HepG2 (cell line): ENCODE measurements at regions not wholly inside any gene's neighbourhood (a gene's known extent, or its start where the extent isn't known, plus 50 kb on each side); places are given as distances from the start of the nearest gene placed in this dataset.

Experiments
- RBAK ChIP-seq: sonication (generic); formaldehyde crosslinking; IDR thresholded peaks from 2 replicates; pipeline ENCODE4 v1.5.1; 2020; ENCODE audit warnings: mild to moderate bottlenecking, missing genetic modification reagents
- SRF ChIP-seq: IDR thresholded peaks from 2 replicates; pipeline ENCODE4 v1.6.1; 2011; ENCODE audit warnings: mild to moderate bottlenecking, low read depth, low read length, moderate library complexity
- TF ChIP-seq, protein P1 (sequence below): sonication (generic); formaldehyde crosslinking; IDR thresholded peaks from 2 replicates; pipeline ENCODE4 v1.5.1; 2020; ENCODE audit warnings: mild to moderate bottlenecking, missing genetic modification reagents, moderate library complexity
- TF ChIP-seq, protein P2 (sequence below), 2 experiments: IDR thresholded peaks; 2 replicates each; pipeline ENCODE4 v1.6.1; 2011 to 2012; ENCODE audit warnings: low read length in 2 of 2, borderline replicate concordance in 1 of 2, low read depth in 1 of 2, mild to moderate bottlenecking in 1 of 2, moderate library complexity in 1 of 2
- TF ChIP-seq, protein P3 (sequence below): sonication (generic); formaldehyde crosslinking; IDR thresholded peaks from 2 replicates; pipeline ENCODE4 v1.5.0; 2020; ENCODE audit warnings: mild to moderate bottlenecking, missing genetic modification reagents, moderate library complexity

DNA sequence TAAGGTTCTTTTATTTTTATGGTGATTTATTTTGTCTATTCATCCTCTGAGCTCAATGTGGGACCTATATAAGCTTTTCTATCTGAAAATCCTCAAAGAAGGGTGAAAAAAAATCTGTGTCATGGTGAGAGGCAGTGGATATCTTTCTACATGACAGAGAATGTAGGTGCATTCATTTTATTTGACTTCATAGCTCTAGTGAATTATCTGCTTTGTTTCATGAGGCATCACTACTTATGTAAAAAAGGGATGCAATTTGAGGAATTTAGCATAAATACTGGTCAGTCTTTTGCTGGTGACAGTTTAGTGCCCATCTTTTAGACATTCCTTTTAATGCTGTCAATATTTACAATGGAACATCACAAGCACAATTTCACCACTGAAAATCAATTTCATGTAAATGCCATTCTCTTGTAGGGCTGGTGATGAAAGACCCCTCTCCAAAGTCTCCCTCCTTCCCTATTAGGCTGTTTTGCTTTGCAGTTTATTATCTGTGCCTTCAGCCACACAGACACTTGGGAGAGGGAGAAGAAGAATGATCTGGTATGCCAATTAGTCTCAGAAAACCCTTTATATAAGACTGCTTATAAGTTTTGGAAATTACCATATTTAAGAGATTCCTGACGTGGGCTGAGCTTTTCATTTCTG, 148.3 kb upstream of the NXPH2 start:
- no peak for TF ChIP-seq SRF
- TF ChIP-seq RBAK (CRISPR knock-in tag) = no peak
- TF ChIP-seq, protein P1, sequence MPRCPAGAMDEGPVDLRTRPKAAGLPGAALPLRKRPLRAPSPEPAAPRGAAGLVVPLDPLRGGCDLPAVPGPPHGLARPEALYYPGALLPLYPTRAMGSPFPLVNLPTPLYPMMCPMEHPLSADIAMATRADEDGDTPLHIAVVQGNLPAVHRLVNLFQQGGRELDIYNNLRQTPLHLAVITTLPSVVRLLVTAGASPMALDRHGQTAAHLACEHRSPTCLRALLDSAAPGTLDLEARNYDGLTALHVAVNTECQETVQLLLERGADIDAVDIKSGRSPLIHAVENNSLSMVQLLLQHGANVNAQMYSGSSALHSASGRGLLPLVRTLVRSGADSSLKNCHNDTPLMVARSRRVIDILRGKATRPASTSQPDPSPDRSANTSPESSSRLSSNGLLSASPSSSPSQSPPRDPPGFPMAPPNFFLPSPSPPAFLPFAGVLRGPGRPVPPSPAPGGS (CRISPR knock-in tag) = no peak
- TF ChIP-seq, protein P2, sequence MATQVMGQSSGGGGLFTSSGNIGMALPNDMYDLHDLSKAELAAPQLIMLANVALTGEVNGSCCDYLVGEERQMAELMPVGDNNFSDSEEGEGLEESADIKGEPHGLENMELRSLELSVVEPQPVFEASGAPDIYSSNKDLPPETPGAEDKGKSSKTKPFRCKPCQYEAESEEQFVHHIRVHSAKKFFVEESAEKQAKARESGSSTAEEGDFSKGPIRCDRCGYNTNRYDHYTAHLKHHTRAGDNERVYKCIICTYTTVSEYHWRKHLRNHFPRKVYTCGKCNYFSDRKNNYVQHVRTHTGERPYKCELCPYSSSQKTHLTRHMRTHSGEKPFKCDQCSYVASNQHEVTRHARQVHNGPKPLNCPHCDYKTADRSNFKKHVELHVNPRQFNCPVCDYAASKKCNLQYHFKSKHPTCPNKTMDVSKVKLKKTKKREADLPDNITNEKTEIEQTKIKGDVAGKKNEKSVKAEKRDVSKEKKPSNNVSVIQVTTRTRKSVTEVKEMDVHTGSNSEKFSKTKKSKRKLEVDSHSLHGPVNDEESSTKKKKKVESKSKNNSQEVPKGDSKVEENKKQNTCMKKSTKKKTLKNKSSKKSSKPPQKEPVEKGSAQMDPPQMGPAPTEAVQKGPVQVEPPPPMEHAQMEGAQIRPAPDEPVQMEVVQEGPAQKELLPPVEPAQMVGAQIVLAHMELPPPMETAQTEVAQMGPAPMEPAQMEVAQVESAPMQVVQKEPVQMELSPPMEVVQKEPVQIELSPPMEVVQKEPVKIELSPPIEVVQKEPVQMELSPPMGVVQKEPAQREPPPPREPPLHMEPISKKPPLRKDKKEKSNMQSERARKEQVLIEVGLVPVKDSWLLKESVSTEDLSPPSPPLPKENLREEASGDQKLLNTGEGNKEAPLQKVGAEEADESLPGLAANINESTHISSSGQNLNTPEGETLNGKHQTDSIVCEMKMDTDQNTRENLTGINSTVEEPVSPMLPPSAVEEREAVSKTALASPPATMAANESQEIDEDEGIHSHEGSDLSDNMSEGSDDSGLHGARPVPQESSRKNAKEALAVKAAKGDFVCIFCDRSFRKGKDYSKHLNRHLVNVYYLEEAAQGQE (IDR thresholded peaks at IDR 0.05; ENCODE audit: borderline replicate concordance in 1 of 2, low read depth in 1 of 2, low read length in 2 of 2) = no peak
- TF ChIP-seq, protein P3, sequence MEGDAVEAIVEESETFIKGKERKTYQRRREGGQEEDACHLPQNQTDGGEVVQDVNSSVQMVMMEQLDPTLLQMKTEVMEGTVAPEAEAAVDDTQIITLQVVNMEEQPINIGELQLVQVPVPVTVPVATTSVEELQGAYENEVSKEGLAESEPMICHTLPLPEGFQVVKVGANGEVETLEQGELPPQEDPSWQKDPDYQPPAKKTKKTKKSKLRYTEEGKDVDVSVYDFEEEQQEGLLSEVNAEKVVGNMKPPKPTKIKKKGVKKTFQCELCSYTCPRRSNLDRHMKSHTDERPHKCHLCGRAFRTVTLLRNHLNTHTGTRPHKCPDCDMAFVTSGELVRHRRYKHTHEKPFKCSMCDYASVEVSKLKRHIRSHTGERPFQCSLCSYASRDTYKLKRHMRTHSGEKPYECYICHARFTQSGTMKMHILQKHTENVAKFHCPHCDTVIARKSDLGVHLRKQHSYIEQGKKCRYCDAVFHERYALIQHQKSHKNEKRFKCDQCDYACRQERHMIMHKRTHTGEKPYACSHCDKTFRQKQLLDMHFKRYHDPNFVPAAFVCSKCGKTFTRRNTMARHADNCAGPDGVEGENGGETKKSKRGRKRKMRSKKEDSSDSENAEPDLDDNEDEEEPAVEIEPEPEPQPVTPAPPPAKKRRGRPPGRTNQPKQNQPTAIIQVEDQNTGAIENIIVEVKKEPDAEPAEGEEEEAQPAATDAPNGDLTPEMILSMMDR (CRISPR knock-in tag) = no peak
